IMR-90 (cell line): ENCODE measurements at regions not wholly inside any gene's neighbourhood (a gene's known extent, or its start where the extent isn't known, plus 50 kb on each side); places are given as distances from the start of the nearest gene placed in this dataset.

Experiments
- FOS ChIP-seq: fragments of 150-350 bp; IDR thresholded peaks from 2 replicates; pipeline ENCODE4 v1.6.1; 2016; ENCODE audit warnings: low read depth, low read length
- POLR2A ChIP-seq: IDR thresholded peaks from 2 replicates; pipeline ENCODE4 v1.6.1; 2012; ENCODE audit warnings: mild to moderate bottlenecking, low read depth, low read length
- TF ChIP-seq, protein P1 (sequence below): conservative IDR thresholded peaks from 2 replicates; pipeline ENCODE4 v1.5.1; 2012; ENCODE audit warnings: mild to moderate bottlenecking, low read depth, low read length, improper control_type of control experiment

DNA sequence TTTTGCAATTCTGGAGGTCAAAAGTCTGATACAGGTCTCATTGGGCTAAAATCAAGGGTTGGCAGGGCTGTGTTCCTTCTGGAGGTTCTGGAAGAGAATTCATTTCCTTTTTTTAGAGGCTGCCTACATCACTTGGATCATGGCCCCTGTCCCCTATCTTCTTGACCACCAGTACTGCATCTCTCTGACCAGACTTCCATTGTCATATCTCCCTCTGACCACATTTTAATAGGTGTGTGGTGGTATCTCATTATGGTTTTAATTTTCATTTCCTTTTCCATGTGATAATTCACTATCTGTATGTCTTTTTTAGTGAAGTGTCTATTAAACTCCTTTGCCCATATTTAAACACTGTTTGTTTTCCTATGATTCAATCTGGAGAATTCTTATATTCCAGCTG, 215.2 kb upstream of the OTX2 start:
- TF ChIP-seq, protein P1, sequence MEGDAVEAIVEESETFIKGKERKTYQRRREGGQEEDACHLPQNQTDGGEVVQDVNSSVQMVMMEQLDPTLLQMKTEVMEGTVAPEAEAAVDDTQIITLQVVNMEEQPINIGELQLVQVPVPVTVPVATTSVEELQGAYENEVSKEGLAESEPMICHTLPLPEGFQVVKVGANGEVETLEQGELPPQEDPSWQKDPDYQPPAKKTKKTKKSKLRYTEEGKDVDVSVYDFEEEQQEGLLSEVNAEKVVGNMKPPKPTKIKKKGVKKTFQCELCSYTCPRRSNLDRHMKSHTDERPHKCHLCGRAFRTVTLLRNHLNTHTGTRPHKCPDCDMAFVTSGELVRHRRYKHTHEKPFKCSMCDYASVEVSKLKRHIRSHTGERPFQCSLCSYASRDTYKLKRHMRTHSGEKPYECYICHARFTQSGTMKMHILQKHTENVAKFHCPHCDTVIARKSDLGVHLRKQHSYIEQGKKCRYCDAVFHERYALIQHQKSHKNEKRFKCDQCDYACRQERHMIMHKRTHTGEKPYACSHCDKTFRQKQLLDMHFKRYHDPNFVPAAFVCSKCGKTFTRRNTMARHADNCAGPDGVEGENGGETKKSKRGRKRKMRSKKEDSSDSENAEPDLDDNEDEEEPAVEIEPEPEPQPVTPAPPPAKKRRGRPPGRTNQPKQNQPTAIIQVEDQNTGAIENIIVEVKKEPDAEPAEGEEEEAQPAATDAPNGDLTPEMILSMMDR = no peak
- TF ChIP-seq POLR2A (no peak), FOS (no peak)
